ENCODE measurements at regions not wholly inside any gene's neighbourhood (a gene's known extent, or its start where the extent isn't known, plus 50 kb on each side); places are given as distances from the start of the nearest gene placed in this dataset.

DNA sequence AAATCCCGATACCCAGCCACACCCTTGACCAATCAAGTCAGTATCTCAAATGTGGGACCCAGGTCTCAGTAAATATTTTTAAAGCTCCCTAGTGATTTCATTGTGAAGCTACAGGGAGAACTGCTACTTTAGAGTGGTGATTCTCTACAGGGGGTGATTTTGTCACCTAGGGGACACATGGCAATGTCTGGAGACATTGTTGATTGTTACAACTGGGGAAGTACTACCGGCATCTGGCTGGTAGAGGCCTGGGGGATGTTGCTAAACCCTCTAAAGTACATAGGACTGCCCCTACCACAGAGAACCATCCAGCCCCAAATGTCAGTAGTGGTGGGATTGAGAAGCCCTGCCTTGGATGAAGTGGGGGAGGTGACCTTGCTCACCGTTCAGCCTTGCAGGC lies 152.9 kb downstream of the RPS24 start:
- no peak for DNase-seq (ENCODE audit: low read depth)

DNA sequence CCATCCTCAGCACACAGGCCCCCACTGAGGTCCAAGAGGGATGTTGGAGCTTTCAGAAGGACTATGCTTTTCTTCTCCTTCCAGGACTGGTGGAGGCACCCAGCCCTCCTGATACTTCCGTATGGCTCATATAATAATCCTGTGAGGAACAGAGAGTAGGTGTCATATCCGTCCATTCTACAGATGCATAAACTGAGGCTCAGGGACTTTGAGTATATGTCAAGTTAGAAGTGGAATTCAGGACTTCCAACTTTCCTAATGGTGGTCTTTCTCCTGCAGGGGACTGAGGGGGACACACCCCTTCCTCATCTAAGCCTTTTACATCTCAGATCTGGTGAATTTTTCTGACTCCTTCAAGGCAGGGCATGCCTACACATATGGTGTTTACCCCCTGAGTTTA lies 153.7 kb downstream of the RPS24 start:
- no peak for DNase-seq (ENCODE audit: low read depth)

DNA sequence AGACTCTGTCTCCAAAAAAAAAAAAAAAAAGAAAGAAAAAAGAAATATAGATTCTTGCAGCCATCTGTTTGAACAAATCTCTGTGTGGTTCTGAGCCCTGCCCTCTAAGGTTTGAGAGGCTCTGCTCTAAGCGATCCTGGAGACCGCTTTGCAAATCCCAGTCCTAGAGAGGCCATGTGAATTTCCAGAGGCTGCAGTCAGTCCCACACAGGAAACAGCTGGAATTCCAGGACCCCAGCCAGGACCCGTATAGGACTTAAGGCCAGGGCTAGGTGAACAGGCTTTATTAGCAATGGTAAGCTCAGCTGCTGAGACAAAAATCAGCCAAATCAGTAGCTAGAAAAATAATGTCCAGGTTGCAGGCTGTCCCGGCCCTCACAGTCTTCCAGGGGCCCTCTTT lies 154.8 kb downstream of the RPS24 start:
- no peak for DNase-seq (ENCODE audit: low read depth)

DNA sequence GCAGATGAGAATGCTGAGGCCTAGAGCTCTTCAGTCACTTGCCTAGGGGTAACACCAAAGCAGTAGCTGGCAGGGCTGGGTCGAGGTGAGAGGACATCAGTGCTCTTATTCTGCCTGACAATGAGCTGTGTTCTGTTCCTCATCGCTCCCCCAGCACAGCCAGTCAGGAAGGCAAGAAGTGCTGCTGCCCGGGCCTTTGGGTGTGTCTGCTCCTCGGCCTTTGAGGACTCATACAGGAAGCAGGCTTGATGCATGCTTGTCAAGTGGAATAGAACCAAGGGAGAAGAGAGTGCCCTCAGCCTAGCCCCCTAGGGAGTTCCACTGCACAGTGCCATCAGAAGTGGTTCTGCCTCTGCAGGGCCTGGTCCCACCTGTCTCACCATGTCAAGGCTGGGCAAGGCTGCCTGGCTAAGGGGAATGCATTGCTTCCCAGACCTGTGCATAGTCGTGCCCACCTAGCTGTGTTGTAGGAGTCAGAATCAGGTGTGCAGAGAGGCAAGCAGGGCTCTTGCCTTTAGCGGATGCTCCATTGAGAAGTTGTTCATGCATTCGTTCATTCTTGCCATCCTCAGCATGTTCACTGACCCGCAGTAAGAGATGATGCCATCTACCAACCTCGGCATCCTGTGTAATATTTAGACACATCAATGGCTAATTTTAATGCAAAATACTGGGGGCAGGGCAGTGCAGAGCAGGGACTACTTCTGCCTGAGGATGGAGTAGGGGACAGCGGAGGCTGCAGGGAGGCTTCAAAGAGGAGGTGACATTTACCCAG lies 156.6 kb downstream of the RPS24 start:
- no peak for DNase-seq (ENCODE audit: low read depth)

DNA sequence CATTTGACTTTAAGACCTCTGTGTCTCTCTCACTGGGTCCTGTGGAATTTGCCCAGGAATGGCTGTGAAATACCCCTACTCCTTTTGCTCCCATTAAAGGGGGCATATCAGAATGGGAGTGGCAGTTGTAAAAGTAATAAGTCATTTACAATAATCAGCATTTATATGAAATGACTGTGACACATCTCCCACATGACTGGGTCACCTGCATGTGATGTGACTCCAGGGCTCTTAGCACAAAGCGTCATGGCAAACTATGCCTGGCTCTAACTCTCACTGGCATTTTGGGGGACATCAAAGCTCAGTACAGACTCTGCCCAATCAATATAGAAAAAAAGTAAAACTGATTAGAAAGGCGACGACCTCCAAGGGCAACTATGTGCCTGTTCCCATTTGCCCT lies 157.6 kb downstream of the RPS24 start:
- DNase-seq (ENCODE audit: low read depth): no peak

DNA sequence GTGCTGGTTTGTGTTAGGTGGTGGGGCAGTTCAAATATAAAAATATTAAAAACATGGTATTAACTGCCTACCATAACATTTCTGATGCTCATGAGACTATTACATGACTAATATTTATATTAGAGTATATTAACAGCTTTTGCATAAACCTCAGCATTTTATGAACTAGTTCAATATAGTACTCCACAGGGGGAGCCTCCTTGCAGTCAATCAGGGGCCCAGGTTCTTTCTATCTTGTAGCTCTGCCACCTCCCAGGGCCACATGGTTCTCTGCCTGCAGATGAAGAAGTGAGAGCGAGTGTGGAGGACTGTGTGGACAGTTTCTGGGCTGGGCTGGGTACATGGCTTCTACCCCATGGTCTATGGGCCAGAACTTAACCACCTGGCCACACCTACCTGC lies 159.5 kb downstream of the RPS24 start:
- no peak for DNase-seq (ENCODE audit: low read depth)

DNA sequence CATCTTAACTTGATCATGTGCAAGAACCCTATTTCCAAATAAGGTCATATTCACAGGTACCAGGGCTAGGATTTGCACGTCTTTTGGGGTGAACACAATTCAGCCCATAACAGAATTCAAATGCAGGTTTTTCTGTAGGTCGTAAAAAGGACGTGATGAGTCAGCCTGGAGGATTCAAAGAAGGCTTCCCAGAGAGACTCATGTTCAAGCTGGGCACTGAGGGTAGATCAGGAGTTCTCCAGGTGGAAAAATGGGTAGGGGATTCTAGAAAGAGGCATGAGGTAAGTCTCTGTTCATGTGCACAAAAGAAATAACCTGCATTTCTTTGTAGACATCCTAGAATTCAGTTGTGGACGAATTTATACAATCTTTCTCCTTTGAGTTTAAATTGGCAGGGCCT lies 160.4 kb downstream of the RPS24 start:
- no peak for DNase-seq (ENCODE audit: low read depth)

DNA sequence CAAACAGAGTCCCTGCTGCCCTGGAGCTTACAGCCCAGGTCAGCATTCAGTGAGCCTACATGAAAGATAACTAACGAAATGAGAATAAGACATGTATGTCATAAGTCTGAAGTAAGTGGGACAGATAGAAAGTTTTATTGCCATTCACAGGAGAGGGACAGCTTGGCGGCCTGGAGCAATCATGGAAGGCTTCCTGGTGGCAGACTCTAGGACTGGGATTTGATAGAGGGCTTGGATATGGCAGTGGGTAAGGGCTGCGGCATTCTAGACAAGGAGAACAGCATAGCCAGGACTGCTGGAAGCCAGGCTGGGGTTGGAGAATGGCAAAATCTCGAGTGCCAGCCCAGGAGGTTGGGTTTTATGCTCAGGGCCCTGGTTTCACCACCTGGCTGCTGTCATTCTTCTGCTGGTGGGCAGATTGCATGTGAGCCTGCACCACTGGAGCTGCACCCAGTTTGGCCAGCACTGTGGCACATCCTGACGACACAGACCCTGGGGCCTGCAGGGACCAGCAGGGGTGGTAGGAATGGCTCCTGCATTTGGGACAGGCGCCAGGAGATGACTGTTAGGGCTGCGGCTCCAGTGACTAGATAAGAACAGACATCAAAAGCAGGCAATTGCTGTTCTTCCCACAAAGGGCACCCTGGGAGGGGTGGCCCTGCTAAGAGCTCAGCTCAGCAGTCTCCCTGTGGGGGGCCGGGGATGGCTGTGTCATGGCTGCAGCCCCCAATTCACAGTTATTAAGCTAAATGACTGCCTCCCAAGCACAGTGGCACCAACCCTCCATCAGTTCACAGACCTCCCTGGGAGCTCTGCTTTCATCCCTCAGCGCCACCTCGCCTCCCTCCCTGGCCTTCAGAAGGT lies 161.1 kb downstream of the RPS24 start:
- peak; percentile 13 for DNase-seq (ENCODE audit: low read depth)

DNA sequence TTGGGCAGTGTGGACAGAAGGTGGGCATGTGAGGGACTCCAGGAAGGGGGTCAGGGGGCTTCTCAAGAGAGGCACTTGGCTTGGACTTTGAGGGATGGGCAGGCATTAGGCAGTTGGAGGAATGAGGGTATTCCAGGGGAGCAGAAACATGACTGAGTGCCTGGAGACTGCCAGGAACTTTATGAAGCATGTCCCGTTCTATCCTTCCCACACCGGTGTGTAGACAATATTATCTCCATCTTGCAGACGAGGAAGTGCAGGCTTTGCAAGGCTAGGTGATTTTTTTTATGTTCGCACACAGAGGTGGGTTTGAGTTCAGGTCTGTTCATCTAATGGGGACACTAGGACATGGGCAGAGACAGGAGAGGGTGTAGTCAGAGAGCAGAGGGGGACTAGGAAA lies 162.7 kb downstream of the RPS24 start:
- no peak for DNase-seq (ENCODE audit: low read depth)

DNA sequence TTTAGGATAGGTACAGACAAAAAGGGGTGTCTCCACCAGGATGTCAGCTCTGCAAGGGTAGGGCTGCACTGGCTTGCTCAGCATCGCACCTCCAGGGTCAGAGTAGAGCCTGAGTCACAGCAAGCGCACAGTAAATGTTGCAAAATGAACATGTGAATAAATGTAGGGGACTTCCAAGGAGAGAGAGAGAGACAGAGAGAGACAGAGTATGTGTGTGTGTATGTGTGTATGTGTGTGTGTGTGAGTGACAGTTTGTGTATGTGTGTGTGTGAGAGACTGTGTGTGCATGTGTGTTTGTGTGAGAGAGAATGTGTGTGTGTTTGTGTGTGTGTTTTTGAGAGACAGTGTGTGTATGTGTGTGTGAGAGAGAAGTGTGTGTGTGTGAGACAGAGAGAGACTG lies 163.3 kb downstream of the RPS24 start:
- DNase-seq (ENCODE audit: low read depth): peak; percentile 70

DNA sequence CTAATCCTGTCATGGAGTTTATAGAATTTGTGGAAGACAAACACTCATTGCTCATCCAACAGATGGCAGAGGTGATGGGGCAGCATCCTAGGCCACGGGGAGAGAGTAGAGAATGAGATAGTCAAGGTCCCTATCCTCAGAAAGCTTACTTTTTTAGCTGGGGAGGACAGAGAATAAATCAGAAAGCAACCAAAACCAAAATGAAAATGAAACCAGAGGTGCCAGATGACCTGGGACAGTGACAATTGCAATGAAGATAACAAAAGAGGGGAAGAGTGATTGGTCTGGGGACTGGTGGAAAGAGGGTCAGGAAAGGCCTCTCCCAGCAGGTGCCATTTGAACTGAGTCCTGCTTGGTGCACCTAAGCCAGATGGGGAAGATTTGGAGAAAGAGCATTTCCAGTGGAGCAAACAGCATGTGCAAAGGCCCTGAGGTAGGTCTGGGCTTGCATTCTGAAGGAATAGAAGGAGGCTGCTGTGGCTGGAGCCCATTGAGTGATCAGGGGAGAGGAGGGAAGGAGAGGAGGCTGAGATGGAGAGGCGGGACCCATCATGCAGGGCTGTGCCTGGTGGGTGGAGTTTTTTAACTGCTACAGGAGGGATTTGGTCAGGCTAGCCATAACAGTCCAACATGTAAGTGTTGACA lies 164.1 kb downstream of the RPS24 start:
- no peak for DNase-seq (ENCODE audit: low read depth)

DNA sequence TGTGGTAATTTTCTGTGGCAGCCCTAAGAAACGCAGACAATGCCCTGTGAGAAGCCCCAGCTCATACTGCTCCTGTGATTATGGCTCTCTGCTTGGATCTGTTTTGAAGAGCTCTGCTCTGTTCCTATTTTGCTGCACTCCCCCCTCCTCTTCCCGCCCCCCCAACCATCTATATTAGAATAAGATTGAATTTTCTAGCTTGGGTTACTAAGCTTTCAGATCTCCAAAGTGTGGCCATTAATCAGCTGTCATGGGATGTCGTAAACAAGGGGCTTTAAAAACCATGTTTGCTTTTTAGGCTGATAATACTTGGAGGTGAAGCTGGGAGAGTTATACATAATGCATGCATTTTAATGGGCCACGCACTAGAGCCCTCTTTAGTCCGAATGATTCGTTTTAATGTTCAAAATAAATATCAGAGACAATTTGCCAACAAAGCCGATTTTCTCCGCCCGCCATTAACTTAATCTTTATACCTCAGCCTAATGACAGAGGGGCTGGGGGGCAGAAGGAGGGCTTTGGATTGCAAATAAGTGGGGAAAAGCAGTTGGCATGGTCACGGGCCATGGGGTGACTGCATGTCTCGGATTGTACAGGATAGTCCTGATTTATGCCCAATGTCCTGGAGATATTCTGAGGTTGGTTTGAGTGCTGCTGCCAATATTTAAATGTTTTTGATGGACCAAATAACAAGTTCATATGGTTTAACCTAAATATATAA lies 165.5 kb downstream of the RPS24 start:
- no peak for DNase-seq (ENCODE audit: low read depth)

DNA sequence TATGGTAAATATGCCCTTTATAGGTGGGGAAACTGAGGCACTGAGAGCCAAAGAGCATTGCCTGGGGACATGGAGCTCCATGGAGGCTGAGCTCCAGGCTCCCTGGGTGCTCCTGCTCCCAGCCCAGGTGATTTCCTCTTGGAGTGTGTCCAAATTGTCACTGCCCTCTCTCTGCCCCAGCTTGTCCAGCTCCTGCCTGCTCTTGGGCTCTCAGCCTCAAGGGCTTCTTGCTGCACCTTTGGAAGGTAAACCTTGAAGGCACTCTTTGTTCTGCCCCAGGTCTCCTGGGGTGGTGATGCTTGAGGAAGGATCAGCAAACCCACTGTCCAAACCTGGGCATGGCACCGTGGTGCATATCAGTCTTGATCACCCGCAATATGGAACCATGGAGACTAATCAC lies 166.1 kb downstream of the RPS24 start:
- no peak for DNase-seq (ENCODE audit: low read depth)

DNA sequence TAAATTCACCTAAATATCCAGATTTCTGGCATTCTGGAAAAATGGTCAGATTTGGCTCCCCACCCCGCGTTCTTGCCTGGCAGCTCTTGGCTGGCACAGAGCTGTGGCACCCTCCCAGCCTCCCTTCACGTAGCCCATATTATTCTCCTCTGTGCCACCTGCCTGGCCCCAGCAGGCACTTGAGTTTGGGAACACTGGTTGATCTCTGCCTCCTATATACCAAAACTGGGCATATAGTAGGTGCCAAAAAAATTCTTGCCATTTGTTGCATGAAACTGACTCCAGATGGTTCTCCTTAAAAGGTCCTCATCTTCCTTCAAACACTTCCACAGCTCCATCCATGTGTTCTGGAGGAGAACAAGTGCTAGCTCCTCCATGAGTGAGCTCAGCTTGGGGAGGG lies 167.0 kb downstream of the RPS24 start:
- no peak for DNase-seq (ENCODE audit: low read depth)

DNA sequence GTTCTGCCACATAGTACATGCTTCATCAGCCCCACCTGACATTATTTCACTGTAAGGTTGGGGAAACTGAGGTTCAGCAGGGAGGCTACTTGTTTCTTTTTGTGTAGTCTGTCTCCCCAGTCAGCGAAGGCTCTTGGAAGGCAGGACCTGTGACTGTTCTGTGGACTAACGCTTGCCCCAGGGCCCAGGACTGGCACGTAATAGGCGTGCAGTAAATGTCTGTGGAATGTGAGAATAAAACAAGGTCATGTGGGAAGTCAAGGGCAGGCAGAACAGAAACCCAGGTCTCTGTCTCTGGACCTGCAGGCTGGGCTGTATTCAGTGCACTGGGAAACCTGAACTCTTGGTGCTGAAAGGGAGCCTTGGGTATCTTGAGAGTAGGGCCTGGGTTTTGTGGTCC lies 168.7 kb downstream of the RPS24 start:
- DNase-seq (ENCODE audit: low read depth): no peak

DNA sequence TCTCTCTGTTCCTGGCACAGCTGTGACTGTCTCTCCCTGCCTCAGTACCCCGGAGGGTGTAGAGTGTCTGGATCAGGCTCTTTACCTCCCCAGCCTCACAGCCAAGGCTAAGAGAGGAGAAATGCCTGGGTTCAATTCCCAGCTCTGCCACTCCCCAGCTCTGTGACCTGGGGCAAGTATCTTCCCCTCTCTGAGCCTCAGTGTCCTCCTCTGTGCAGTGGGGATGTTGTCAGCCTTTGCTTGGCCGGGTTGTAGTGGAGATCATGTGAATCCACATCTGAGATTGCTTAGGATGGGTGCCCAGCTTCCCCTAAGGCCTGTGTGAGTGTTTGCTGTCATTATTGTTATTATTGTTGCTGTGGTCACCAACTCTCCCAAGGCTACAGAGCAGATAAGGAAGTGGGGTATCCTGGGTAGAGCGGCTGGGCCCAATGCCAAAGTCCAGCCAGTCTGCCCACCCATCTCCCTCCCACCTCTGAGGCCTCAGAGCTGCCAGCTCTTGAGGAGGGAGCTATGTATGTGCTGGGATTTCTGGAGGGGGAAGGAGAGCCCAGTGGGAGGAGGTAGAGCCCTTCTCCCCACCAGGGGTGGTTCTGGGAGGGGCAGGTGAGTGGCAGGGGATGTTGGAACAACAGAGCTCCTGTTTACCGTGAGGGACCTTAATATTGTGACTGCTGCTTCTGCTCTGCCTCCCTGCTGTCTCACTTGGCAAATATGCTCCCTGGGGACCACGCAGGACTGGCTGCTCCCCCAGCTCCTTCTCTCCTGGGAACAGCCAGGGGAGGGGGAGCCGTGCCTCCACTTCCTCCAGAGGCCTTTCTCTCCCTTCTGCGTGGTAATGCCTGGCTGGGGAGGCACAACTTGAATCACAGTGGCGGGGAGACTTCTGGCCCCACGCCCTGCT lies 170.5 kb downstream of the RPS24 start:
- no peak for DNase-seq (ENCODE audit: low read depth)

DNA sequence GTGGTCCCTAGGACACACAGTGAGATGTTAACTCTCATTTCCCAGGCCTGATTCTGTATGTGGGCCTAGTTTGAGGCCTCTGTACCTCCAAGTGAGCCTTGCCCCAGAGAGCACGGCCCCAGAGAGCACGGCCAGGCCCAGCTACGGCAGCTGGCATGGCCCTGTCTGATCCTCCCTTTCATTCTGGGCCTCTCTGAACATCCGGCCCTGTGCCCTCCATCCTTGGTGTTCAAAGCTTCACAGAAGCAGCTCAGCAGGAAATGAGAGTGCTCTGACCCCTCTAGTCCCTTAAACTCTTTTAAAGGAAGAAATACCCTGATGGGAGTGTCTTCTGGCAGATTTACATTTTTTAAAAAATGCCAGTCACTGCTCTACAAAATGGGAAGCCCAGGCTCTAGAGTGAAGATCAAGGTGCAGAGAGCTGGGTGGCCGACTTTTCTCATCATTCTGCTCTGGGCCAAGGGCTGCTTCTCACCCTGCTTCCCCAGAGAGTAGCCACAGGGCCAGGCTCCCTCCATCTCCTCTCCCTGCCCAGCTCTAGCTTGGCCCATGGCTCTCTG lies 171.9 kb downstream of the RPS24 start:
- no peak for DNase-seq (ENCODE audit: low read depth)

DNA sequence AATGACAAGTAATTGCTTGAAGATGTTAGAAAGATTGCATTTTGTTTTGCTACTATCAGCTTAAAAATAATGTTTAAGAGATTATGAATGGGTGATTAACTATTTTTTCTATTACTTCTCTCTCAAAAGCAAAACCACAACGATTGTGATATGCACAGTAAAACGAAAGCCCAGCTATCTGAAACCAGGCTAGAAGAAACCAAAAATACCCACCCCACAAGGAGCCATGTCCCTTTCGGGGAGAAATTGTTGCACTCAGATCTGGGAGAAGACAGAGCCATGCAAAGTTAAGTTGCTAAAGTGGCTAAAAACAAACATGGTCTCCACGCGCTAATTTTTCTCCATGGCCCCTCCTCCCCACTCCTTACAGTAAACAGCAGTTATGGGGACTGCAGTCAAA lies 173.6 kb downstream of the RPS24 start:
- no peak for DNase-seq (ENCODE audit: low read depth)

DNA sequence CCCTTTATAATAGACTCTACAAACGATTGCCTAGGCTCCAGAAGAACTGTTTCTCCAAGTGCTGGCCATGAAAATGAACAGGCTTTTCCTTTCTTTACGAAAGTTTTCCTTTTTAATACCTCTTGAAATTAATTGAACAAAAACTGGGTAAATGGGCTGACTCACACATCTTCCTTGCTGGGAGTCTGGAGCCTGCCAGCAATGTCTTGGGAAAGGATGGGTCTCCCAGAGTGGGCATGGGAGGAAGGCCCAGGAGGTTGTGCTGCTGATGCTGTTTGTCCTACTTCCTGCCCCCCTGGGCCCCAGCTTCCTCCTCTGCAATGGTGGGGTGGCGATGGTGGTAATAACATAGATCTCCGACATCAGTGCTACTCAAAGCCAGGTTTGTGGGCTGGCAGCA lies 174.1 kb downstream of the RPS24 start:
- no peak for DNase-seq (ENCODE audit: low read depth)

DNA sequence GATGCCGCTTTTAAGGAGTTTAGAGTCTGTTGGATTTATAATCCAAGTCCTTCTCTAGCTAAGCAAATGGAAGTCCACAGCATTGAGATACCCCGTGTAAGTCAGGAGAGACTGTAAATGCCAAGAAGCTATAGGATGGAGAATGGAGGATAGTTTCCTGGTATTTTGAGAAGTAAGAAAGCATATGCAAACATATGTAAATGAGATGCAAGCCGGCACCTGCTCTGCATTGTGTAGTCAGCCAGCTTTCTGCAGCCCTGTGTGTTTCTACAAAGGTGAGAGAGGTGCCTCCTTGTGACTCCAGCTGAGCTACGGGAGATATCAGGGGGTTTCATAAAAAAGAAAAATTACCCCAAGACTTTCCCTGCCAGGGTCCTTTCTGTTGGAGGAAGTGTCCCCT lies 176.3 kb downstream of the RPS24 start:
- DNase-seq (ENCODE audit: low read depth): no peak

DNA sequence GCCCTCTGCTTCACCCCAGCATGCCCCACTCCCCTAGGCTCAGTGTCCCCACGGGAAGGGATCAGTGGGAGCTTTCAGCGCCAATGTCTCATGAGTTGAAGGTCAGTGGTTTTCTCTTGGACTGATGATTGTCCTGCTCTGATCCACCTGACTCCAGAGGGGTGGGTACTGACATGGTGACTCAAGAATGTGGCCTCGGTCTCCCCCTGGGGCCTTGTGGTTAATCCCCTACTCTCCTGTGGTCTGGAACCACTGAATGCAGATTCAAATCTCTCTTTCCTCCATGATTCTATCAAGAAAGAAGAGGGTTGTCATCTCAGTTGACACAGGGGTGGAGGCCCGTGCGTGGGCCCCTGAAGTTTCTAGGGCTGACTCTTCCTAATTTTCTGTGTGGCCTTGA lies 176.9 kb downstream of the RPS24 start:
- no peak for DNase-seq (ENCODE audit: low read depth)

All from iris pigment epithelial cell (primary cell).